8988T (cell line): ENCODE measurements at regions not wholly inside any gene's neighbourhood (a gene's known extent, or its start where the extent isn't known, plus 50 kb on each side); places are given as distances from the start of the nearest gene placed in this dataset.

Experiments used
- DNase-seq: peaks from one replicate; pipeline ENCODE4 v3.0.0; 2011

- no peak for DNase-seq
Measured at GRCh38 chr11:131309776-131310175, 60.6 kb upstream of the NTM start.

- no peak for DNase-seq
Measured at GRCh38 chr11:131311776-131312514, 58.5 kb upstream of the NTM start.
